ENCODE measurements at regions not wholly inside any gene's neighbourhood (a gene's known extent, or its start where the extent isn't known, plus 50 kb on each side); places are given as distances from the start of the nearest gene placed in this dataset.

DNA sequence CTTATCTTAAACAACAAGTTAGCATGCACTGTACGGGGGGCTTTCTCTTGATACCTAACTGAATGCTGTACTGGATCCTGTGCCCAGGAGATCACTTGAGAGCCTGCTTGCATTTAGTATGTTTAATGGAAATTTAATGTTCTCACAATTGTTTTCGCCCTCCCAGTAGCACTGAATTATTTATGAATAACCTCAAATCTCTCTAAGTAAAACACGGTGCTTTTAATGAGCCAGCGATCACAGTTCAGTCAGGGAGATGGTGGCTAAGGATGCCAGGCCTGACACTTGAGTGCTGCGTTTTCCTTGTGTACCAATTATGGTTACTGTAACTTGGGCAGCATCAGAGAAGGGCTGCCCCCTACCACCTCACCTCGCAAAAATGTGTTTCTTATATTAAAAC, 115.5 kb upstream of the ADARB2 start:
- TF ChIP-seq CTCF (IDR thresholded peaks at IDR 0.05; ENCODE audit: low read depth, low read length), result no peak
- no peak for DNase-seq (ENCODE audit: extremely low read depth, low read depth)

- no peak for TF ChIP-seq CTCF (IDR thresholded peaks at IDR 0.05; ENCODE audit: low read depth, low read length)
- DNase-seq (ENCODE audit: extremely low read depth, low read depth), result no peak
Observed at GRCh38 chr10:1851762-1852161, 114.4 kb upstream of the ADARB2 start.

GRCh38 chr10:1850971-1851527, 113.7 kb upstream of the ADARB2 start:
- DNase-seq (ENCODE audit: extremely low read depth, low read depth), result no peak

GRCh38 chr10:1847361-1847760, 110.0 kb upstream of the ADARB2 start:
- no peak for TF ChIP-seq CTCF (IDR thresholded peaks at IDR 0.05; ENCODE audit: low read depth, low read length)
- DNase-seq (ENCODE audit: extremely low read depth, low read depth), result no peak

More at GRCh38 chr10:1850971-1851527, 113.7 kb upstream of the ADARB2 start:
- no peak for TF ChIP-seq CTCF (IDR thresholded peaks at IDR 0.05; ENCODE audit: low read depth, low read length)

DNA sequence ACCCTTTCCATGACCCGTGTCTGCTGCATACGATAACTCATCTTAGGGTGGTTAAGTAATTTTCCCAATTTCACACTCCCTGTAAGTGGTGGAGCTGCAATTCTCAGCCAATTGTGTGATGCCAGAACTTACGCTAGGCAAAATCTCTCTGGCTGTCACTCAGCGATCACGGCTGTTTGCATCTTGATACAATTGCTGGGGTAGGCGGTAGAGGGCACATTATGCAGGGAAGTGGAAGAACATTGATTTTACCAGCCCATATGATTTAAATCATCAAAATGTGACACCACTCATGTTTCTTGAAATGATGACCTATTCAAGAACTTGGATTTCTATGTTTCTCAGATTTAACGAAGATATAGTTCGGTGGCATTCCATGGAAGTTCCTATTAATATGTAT, 108.7 kb upstream of the ADARB2 start:
- TF ChIP-seq CTCF (IDR thresholded peaks at IDR 0.05; ENCODE audit: low read depth, low read length), result no peak
- DNase-seq (ENCODE audit: extremely low read depth, low read depth), result no peak

- no peak for DNase-seq (ENCODE audit: extremely low read depth, low read depth)
- TF ChIP-seq CTCF (IDR thresholded peaks at IDR 0.05; ENCODE audit: low read depth, low read length), result no peak
Observed at GRCh38 chr10:1841759-1842158, 104.4 kb upstream of the ADARB2 start.

- no peak for TF ChIP-seq CTCF (IDR thresholded peaks at IDR 0.05; ENCODE audit: low read depth, low read length)
- no peak for DNase-seq (ENCODE audit: extremely low read depth, low read depth)
Observed at GRCh38 chr10:1829712-1830111, 92.4 kb upstream of the ADARB2 start.
